CD14-positive monocyte (primary cell): ENCODE measurements at regions not wholly inside any gene's neighbourhood (a gene's known extent, or its start where the extent isn't known, plus 50 kb on each side); places are given as distances from the start of the nearest gene placed in this dataset.
A peak's percentile ranks its signal among the peaks of the same experiment; 100 is the strongest.

ENCODE experiments used
- DNase-seq, 3 donors: peaks; one replicate each; pipeline ENCODE4 v3.0.0-alpha.2; 2011 to 2022
- H2AFZ ChIP-seq: 2 replicates; pipeline ENCODE4 v1.6.0; 2012; ENCODE audit warnings: mild to moderate bottlenecking, low read depth, low read length, inconsistent platforms; ENCODE audit not compliant: insufficient read depth, poor library complexity, severe bottlenecking
- H3K27ac ChIP-seq, 2 donors: 1 replicate in 1 of 2; 2 replicates in 1 of 2; pipeline ENCODE4 v1.5.1; 2012 to 2013; ENCODE audit warnings: low read length in 2 of 2, control low read depth in 1 of 2, inconsistent platforms in 1 of 2, low read depth in 1 of 2, mild to moderate bottlenecking in 1 of 2
- H3K27me3 ChIP-seq, 2 donors: one replicate each; pipeline versions ENCODE4 v1.6.0 to v1.6.1; 2011 to 2013; ENCODE audit warnings: low read length in 2 of 2; ENCODE audit not compliant: control insufficient read depth in 2 of 2, insufficient read depth in 2 of 2
- H3K36me3 ChIP-seq, 2 donors: replicated peaks in 1 of 2; 1 replicate in 1 of 2; 2 replicates in 1 of 2; pipeline versions ENCODE4 v1.5.1 to v1.6.1; 2012 to 2013; ENCODE audit warnings: low read length in 2 of 2, control low read depth in 1 of 2, inconsistent platforms in 1 of 2, mild to moderate bottlenecking in 1 of 2; ENCODE audit not compliant: insufficient read depth in 2 of 2, control insufficient read depth in 1 of 2
- H3K4me1 ChIP-seq, 2 donors: 1 replicate in 1 of 2; 2 replicates in 1 of 2; pipeline versions ENCODE4 v1.5.1 to v1.6.1; 2012 to 2013; ENCODE audit warnings: low read length in 2 of 2, control low read depth in 1 of 2, inconsistent platforms in 1 of 2, mild to moderate bottlenecking in 1 of 2, moderate library complexity in 1 of 2; ENCODE audit not compliant: insufficient read depth in 2 of 2, control insufficient read depth in 1 of 2
- H3K4me2 ChIP-seq: replicated peaks from 2 replicates; pipeline ENCODE3; 2012; ENCODE audit warnings: low read length, moderate library complexity, mild to moderate bottlenecking; ENCODE audit not compliant: poor library complexity, severe bottlenecking; ENCODE audit errors: extremely low read depth
- H3K4me3 ChIP-seq, 3 experiments: fragments of 200-600 bp in 1 of 3; sonication (generic) in 1 of 3; replicated peaks in 1 of 3; 1 replicate in 2 of 3; 2 replicates in 1 of 3; pipeline ENCODE4 v1.5.1; 2011 to 2013; ENCODE audit warnings: low read length in 3 of 3, mild to moderate bottlenecking in 3 of 3, control low read depth in 2 of 3, low read depth in 2 of 3, inconsistent platforms in 1 of 3, moderate library complexity in 1 of 3
- H3K79me2 ChIP-seq: 2 replicates; pipeline ENCODE4 v1.6.0; 2012; ENCODE audit warnings: mild to moderate bottlenecking, control low read depth, inconsistent platforms, low read length, moderate library complexity; ENCODE audit not compliant: insufficient read depth
- H3K9ac ChIP-seq: 2 replicates; pipeline ENCODE4 v1.6.0; 2017; ENCODE audit warnings: low read length, mild to moderate bottlenecking; ENCODE audit not compliant: insufficient read depth, poor library complexity, severe bottlenecking
- H3K9me3 ChIP-seq, 2 donors: replicated peaks in 1 of 2; 1 replicate in 1 of 2; 2 replicates in 1 of 2; pipeline versions ENCODE4 v1.5.1 to v1.6.1; 2012 to 2013; ENCODE audit warnings: low read length in 2 of 2, control low read depth in 1 of 2; ENCODE audit not compliant: control insufficient read depth in 1 of 2, insufficient read depth in 1 of 2
- H4K20me1 ChIP-seq: 2 replicates; pipeline ENCODE4 v1.6.0; 2012; ENCODE audit warnings: mild to moderate bottlenecking, low read length, control low read depth, moderate library complexity; ENCODE audit not compliant: insufficient read depth
- H3K27ac Mint-ChIP-seq, 7 donors: one replicate each; pipeline ENCODE4 v1.8.0; 2020; ENCODE audit warnings: mild to moderate bottlenecking in 7 of 7, mixed read lengths in 7 of 7, moderate library complexity in 6 of 7, inconsistent platforms in 2 of 7
- H3K27me3 Mint-ChIP-seq, 3 donors: one replicate each; pipeline ENCODE4 v1.8.0; 2021 to 2022; ENCODE audit warnings: low read depth in 3 of 3, mild to moderate bottlenecking in 3 of 3, mixed read lengths in 3 of 3, moderate library complexity in 3 of 3, inconsistent platforms in 1 of 3
- H3K36me3 Mint-ChIP-seq, 2 donors: one replicate each; pipeline ENCODE4 v1.8.0; 2020; ENCODE audit warnings: mixed read lengths in 2 of 2, inconsistent platforms in 1 of 2, mild to moderate bottlenecking in 1 of 2
- H3K4me1 Mint-ChIP-seq: one replicate; pipeline ENCODE4 v1.8.0; 2020; ENCODE audit warnings: mild to moderate bottlenecking, mixed read lengths
- H3K4me3 Mint-ChIP-seq, 2 donors: one replicate each; pipeline ENCODE4 v1.8.0; 2020; ENCODE audit warnings: mild to moderate bottlenecking in 2 of 2, mixed read lengths in 2 of 2, moderate library complexity in 1 of 2
- H3K9me3 Mint-ChIP-seq, 7 donors: one replicate each; pipeline ENCODE4 v1.8.0; 2020 to 2022; ENCODE audit warnings: mixed read lengths in 7 of 7, mild to moderate bottlenecking in 6 of 7, moderate library complexity in 6 of 7, inconsistent platforms in 2 of 7
- CTCF ChIP-seq: fragments of 200-600 bp; IDR thresholded peaks from one replicate; pipeline ENCODE4 v1.8.0; 2022; ENCODE audit warnings: antibody characterized with exemption, mild to moderate bottlenecking
- WGBS: methylation state at CpG from one replicate; pipeline ENCODE4 v1.1.5; 2013; ENCODE audit warnings: missing lambda C conversion rate; ENCODE audit not compliant: insufficient coverage; 5-methylcytosine and 5-hydroxymethylcytosine counted together
- intact Hi-C, 2 donors: fragments of 100-400 bp; cut with micrococcal nuclease; formaldehyde crosslinking; loops; one replicate each; pipeline versions ENCODE4 v1.15.0 to v1.15.1; 2023

- H3K79me2 ChIP-seq: no peaks in the 10 kb centered on the region
- TF ChIP-seq CTCF: no peak
- no peak overlapping the region for H3K27ac Mint-ChIP-seq
- no peak overlapping the region for H3K27ac ChIP-seq
- H3K9me3 ChIP-seq: peaks cover 0 to 5% of the 10 kb centered on the region in 2 donors
- H3K4me3 Mint-ChIP-seq: no peak overlapping the region
- H3K9me3 Mint-ChIP-seq: peaks cover 0 to 5% (median 3%) of the 10 kb centered on the region in 7 donors
- no peaks in the 10 kb centered on the region for H3K36me3 ChIP-seq
- H2AFZ ChIP-seq: no peak overlapping the region
- H3K4me3 ChIP-seq: no peak overlapping the region
- H3K4me2 ChIP-seq: no peak overlapping the region
- no peaks in the 10 kb centered on the region for H3K4me1 ChIP-seq
- no peak overlapping the region for H3K9ac ChIP-seq
- no peaks in the 10 kb centered on the region for H4K20me1 ChIP-seq
- peaks cover 0 to 3% (median 0%) of the 10 kb centered on the region in 3 donors for H3K27me3 Mint-ChIP-seq
- no peaks in the 10 kb centered on the region for H3K27me3 ChIP-seq
- H3K36me3 Mint-ChIP-seq: no peaks in the 10 kb centered on the region
- H3K4me1 Mint-ChIP-seq: peaks cover 1% of the 10 kb centered on the region
- DNase-seq: no peak
- intact Hi-C loops: no loop called here
- WGBS: 94% methylated on average over 2 of the region's 3 CpGs
Measured at GRCh38 chr4:86508436-86508835, 85.7 kb upstream of the PTPN13 start.

- Histone ChIP-seq H2AFZ (no peak overlapping the region), H3K9me3 (peaks cover 0 to 5% of the 10 kb centered on the region in 2 donors), H3K36me3 (no peaks in the 10 kb centered on the region), H3K9ac (no peak overlapping the region), H3K4me2 (no peak overlapping the region), H4K20me1 (no peaks in the 10 kb centered on the region), H3K27ac (no peak overlapping the region), H3K4me1 (no peaks in the 10 kb centered on the region), H3K4me3 (no peak overlapping the region), H3K79me2 (no peaks in the 10 kb centered on the region), H3K27me3 (no peaks in the 10 kb centered on the region)
- 70% methylated on average over 2 of the region's 2 CpGs for WGBS
- intact Hi-C loops: no loop called here
- Mint-ChIP-seq H3K4me1 (peaks cover 1% of the 10 kb centered on the region), H3K36me3 (no peaks in the 10 kb centered on the region), H3K27ac (peak overlapping the region in 3 of 7 donors; percentile 15 to 53 (median 19)), H3K9me3 (peaks cover 0 to 6% (median 4%) of the 10 kb centered on the region in 7 donors), H3K27me3 (peaks cover 0 to 3% (median 0%) of the 10 kb centered on the region in 3 donors), H3K4me3 (no peak overlapping the region)
- TF ChIP-seq CTCF: no peak
- DNase-seq: no peak
Measured at GRCh38 chr4:86511590-86511989, 82.5 kb upstream of the PTPN13 start.
